GM19023 (cell line): ENCODE measurements at regions not wholly inside any gene's neighbourhood (a gene's known extent, or its start where the extent isn't known, plus 50 kb on each side); places are given as distances from the start of the nearest gene placed in this dataset.
"Not testable (repeated sequence)": the region's sequence is repeated elsewhere in the genome, so short reads cannot be mapped to it uniquely, and the experiment has no call there.

Source experiments
- ATAC-seq: cut with Tn5 transposase; IDR thresholded peaks from one replicate; pipeline ENCODE4 v1.9.1; 2021; ENCODE audit warnings: mild to moderate bottlenecking, moderate library complexity; ENCODE audit not compliant: unreplicated experiment

DNA sequence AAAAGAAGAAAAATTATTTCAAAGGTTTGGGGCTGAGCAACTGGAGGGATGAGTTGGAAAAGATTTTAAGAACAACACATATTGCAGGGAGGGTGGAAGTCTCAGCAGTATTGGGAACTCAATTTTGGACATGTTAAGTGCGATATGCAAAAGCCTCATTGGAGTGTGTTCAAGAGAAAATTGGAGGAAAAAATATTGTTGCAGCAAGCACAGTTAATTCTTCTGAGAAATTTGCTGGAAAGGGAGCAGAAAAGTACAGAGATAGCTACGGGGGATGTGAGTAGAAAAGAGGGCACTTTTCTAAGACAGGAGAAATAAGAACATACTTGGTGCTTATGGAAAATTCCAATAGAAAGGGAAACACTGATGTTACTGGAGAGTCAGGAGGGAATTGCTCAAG, 59.8 kb upstream of the MAGI2 start:
- ATAC-seq: no peak

- ATAC-seq: no peak
Observed at GRCh38 chr7:79512261-79512660, 58.8 kb upstream of the MAGI2 start.

DNA sequence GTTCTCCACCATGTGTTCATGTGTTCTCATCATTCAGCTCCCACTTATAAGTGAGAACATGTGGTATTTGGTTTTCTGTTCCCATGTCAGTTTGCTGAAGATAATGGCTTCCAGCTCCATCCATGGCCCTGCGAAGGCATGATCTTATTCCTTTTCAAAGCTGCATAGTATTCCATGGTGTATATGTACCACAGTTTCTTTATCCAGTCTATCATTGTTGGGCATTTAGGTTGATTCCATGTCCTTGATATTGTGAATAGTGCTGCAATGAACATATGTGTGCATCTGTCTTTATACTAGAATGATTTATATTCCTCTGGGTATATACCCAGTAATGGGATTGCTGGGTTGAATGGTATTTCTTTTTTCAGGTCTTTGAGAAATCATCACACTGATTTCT, 57.6 kb upstream of the MAGI2 start:
- ATAC-seq: not testable (repeated sequence)

DNA sequence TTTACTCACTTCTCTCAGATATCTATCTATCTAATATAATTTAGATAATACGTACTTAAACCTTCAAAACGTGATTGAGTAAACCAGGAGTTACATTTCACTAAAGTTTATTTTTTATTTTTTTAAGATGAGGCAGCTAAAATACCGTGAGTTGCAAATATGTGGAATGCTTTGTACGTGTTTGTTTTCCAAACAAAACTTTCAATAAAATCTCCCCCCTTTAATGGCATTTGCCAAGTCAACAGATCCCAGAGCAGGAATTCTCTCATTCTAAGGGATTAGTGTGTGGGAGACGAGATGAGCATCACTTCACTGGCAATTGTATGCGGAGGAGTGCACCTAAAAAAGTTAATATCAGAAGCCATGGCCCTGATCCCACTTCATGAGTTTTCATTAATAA, 53.7 kb upstream of the MAGI2 start:
- ATAC-seq: no peak

DNA sequence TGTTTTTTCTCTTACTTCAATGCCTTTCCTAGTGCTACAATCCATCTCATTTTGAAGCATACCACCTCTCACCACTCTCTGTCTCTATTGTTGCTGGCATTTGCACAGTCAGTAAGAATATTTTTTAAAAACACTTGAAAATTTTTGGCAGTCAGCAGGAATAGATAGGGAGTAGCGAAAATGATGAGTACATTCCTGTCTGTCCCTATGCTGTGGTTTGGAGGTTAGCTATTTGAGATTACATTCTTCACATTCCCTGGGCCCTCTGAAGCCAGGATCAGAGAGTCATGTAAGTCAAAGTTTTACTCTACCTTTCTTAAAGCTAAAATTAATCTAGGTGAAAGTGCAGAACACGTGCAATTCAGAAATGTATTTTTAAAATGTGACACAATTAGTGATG, 53.0 kb upstream of the MAGI2 start:
- ATAC-seq: no peak

- ATAC-seq: no peak
Observed at GRCh38 chr7:79504607-79505389, 51.3 kb upstream of the MAGI2 start.
